ENCODE measurements at regions not wholly inside any gene's neighbourhood (a gene's known extent, or its start where the extent isn't known, plus 50 kb on each side); places are given as distances from the start of the nearest gene placed in this dataset.

GRCh38 chr5:39505363-39505762 lies 80.6 kb upstream of the DAB2 start:
- TF ChIP-seq PAX5 (IDR thresholded peaks at IDR 0.05; ENCODE audit: insufficient read depth, low read length, severe bottlenecking) (no peak), POU2F2 (IDR thresholded peaks at IDR 0.05; ENCODE audit: low read depth, low read length) (no peak), SPI1 (IDR thresholded peaks at IDR 0.05; ENCODE audit: low read depth, low read length) (no peak), TAF1 (IDR thresholded peaks at IDR 0.05; ENCODE audit: low read depth, low read length) (no peak), POLR2A (IDR thresholded peaks at IDR 0.05; ENCODE audit: low read depth, low read length) (no peak), POLR2AphosphoS5 (IDR thresholded peaks at IDR 0.05; ENCODE audit: low read depth, low read length) (no peak)
- FAIRE-seq (no peak), DNase-seq (ENCODE audit: insufficient read length, low spot score) (no peak)

GRCh38 chr5:39503155-39503554 lies 78.4 kb upstream of the DAB2 start:
- DNase-seq (ENCODE audit: insufficient read length, low spot score) (no peak), FAIRE-seq (no peak)

GRCh38 chr5:39502704-39503103 lies 77.9 kb upstream of the DAB2 start:
- no peak for FAIRE-seq
- no peak for TF ChIP-seq POU2F2 (IDR thresholded peaks at IDR 0.05; ENCODE audit: low read depth, low read length)
- no peak for TF ChIP-seq TAF1 (IDR thresholded peaks at IDR 0.05; ENCODE audit: low read depth, low read length)
- TF ChIP-seq POLR2A (IDR thresholded peaks at IDR 0.05; ENCODE audit: low read depth, low read length): no peak
- no peak for DNase-seq (ENCODE audit: insufficient read length, low spot score)

More at GRCh38 chr5:39503155-39503554, 78.4 kb upstream of the DAB2 start:
- TF ChIP-seq TAF1 (IDR thresholded peaks at IDR 0.05; ENCODE audit: low read depth, low read length): no peak
- no peak for TF ChIP-seq PAX5 (IDR thresholded peaks at IDR 0.05; ENCODE audit: insufficient read depth, low read length, severe bottlenecking)
- TF ChIP-seq POLR2A (IDR thresholded peaks at IDR 0.05; ENCODE audit: low read depth, low read length): no peak
- no peak for TF ChIP-seq POU2F2 (IDR thresholded peaks at IDR 0.05; ENCODE audit: low read depth, low read length)
- no peak for TF ChIP-seq POLR2AphosphoS5 (IDR thresholded peaks at IDR 0.05; ENCODE audit: low read depth, low read length)
- no peak for TF ChIP-seq SPI1 (IDR thresholded peaks at IDR 0.05; ENCODE audit: low read depth, low read length)

- TF ChIP-seq POLR2A (IDR thresholded peaks at IDR 0.05; ENCODE audit: low read depth, low read length) (no peak), TAF1 (IDR thresholded peaks at IDR 0.05; ENCODE audit: low read depth, low read length) (no peak), POU2F2 (IDR thresholded peaks at IDR 0.05; ENCODE audit: low read depth, low read length) (no peak), POLR2AphosphoS5 (IDR thresholded peaks at IDR 0.05; ENCODE audit: low read depth, low read length) (no peak), PAX5 (IDR thresholded peaks at IDR 0.05; ENCODE audit: insufficient read depth, low read length, severe bottlenecking) (no peak), SPI1 (IDR thresholded peaks at IDR 0.05; ENCODE audit: low read depth, low read length) (no peak)
- DNase-seq (ENCODE audit: insufficient read length, low spot score): no peak
- FAIRE-seq: no peak
These were observed 76.6 kb upstream of the DAB2 start for GRCh38 chr5:39501397-39501796.

- DNase-seq (ENCODE audit: insufficient read length, low spot score): no peak
- TF ChIP-seq TAF1 (IDR thresholded peaks at IDR 0.05; ENCODE audit: low read depth, low read length): no peak
- no peak for TF ChIP-seq POU2F2 (IDR thresholded peaks at IDR 0.05; ENCODE audit: low read depth, low read length)
- TF ChIP-seq POLR2AphosphoS5 (IDR thresholded peaks at IDR 0.05; ENCODE audit: low read depth, low read length): no peak
- TF ChIP-seq PAX5 (IDR thresholded peaks at IDR 0.05; ENCODE audit: insufficient read depth, low read length, severe bottlenecking): no peak
- TF ChIP-seq POLR2A (IDR thresholded peaks at IDR 0.05; ENCODE audit: low read depth, low read length): no peak
- no peak for TF ChIP-seq SPI1 (IDR thresholded peaks at IDR 0.05; ENCODE audit: low read depth, low read length)
- FAIRE-seq: no peak
These were observed 75.9 kb upstream of the DAB2 start for GRCh38 chr5:39500551-39501175.

GRCh38 chr5:39498278-39498952 lies 73.6 kb upstream of the DAB2 start:
- FAIRE-seq (no peak), DNase-seq (ENCODE audit: insufficient read length, low spot score) (no peak)
- no peak for TF ChIP-seq TAF1 (IDR thresholded peaks at IDR 0.05; ENCODE audit: low read depth, low read length)

GRCh38 chr5:39497322-39497721 lies 72.5 kb upstream of the DAB2 start:
- no peak for FAIRE-seq
- no peak for DNase-seq (ENCODE audit: insufficient read length, low spot score)
- TF ChIP-seq SPI1 (IDR thresholded peaks at IDR 0.05; ENCODE audit: low read depth, low read length) (no peak), POU2F2 (IDR thresholded peaks at IDR 0.05; ENCODE audit: low read depth, low read length) (no peak), POLR2A (IDR thresholded peaks at IDR 0.05; ENCODE audit: low read depth, low read length) (no peak), TAF1 (IDR thresholded peaks at IDR 0.05; ENCODE audit: low read depth, low read length) (no peak), PAX5 (IDR thresholded peaks at IDR 0.05; ENCODE audit: insufficient read depth, low read length, severe bottlenecking) (no peak), POLR2AphosphoS5 (IDR thresholded peaks at IDR 0.05; ENCODE audit: low read depth, low read length) (no peak)

GRCh38 chr5:39495227-39495626 lies 70.4 kb upstream of the DAB2 start:
- DNase-seq (ENCODE audit: insufficient read length, low spot score): no peak
- no peak for FAIRE-seq
- TF ChIP-seq SPI1 (IDR thresholded peaks at IDR 0.05; ENCODE audit: low read depth, low read length) (no peak), POLR2A (IDR thresholded peaks at IDR 0.05; ENCODE audit: low read depth, low read length) (no peak), TAF1 (IDR thresholded peaks at IDR 0.05; ENCODE audit: low read depth, low read length) (no peak), PAX5 (IDR thresholded peaks at IDR 0.05; ENCODE audit: insufficient read depth, low read length, severe bottlenecking) (no peak), POU2F2 (IDR thresholded peaks at IDR 0.05; ENCODE audit: low read depth, low read length) (no peak), POLR2AphosphoS5 (IDR thresholded peaks at IDR 0.05; ENCODE audit: low read depth, low read length) (no peak)

- no peak for TF ChIP-seq POLR2AphosphoS5 (IDR thresholded peaks at IDR 0.05; ENCODE audit: low read depth, low read length)
- no peak for TF ChIP-seq POU2F2 (IDR thresholded peaks at IDR 0.05; ENCODE audit: low read depth, low read length)
- TF ChIP-seq SPI1 (IDR thresholded peaks at IDR 0.05; ENCODE audit: low read depth, low read length): no peak
- no peak for TF ChIP-seq POLR2A (IDR thresholded peaks at IDR 0.05; ENCODE audit: low read depth, low read length)
- no peak for DNase-seq (ENCODE audit: insufficient read length, low spot score)
- FAIRE-seq: no peak
These were observed 69.8 kb upstream of the DAB2 start for GRCh38 chr5:39494534-39494933.

GRCh38 chr5:39494107-39494510 lies 69.3 kb upstream of the DAB2 start:
- DNase-seq (ENCODE audit: insufficient read length, low spot score) (no peak), FAIRE-seq (no peak)
- no peak for TF ChIP-seq POLR2A (IDR thresholded peaks at IDR 0.05; ENCODE audit: low read depth, low read length)
- TF ChIP-seq POLR2AphosphoS5 (IDR thresholded peaks at IDR 0.05; ENCODE audit: low read depth, low read length): no peak
- TF ChIP-seq SPI1 (IDR thresholded peaks at IDR 0.05; ENCODE audit: low read depth, low read length): no peak
- TF ChIP-seq PAX5 (IDR thresholded peaks at IDR 0.05; ENCODE audit: insufficient read depth, low read length, severe bottlenecking): no peak
- TF ChIP-seq POU2F2 (IDR thresholded peaks at IDR 0.05; ENCODE audit: low read depth, low read length): no peak
- TF ChIP-seq TAF1 (IDR thresholded peaks at IDR 0.05; ENCODE audit: low read depth, low read length): no peak

All from GM12891 (cell line).